ENCODE measurements at regions not wholly inside any gene's neighbourhood (a gene's known extent, or its start where the extent isn't known, plus 50 kb on each side); places are given as distances from the start of the nearest gene placed in this dataset.

GRCh38 chr5:54803471-54804011 lies 181.9 kb downstream of the ESM1 start:
- TF ChIP-seq CTCF (IDR thresholded peaks at IDR 0.05) (no peak), POLR2A (IDR thresholded peaks at IDR 0.05) (no peak)
